B cell (primary cell): ENCODE measurements at regions not wholly inside any gene's neighbourhood (a gene's known extent, or its start where the extent isn't known, plus 50 kb on each side); places are given as distances from the start of the nearest gene placed in this dataset.
A peak's percentile ranks its signal among the peaks of the same experiment; 100 is the strongest.

Experiments
- ATAC-seq: fragments of 200-7000 bp; cut with Tn5 transposase; one replicate; pipeline ENCODE4 v1.10.0; 2021; ENCODE audit warnings: low read depth, mild to moderate bottlenecking, moderate number of reproducible peaks, moderate library complexity
- CTCF ChIA-PET: fragments of 350-600 bp; sonication (Branson Sonifier 250); formaldehyde crosslinking; loops from one replicate; lab custom pipeline; 2021; ENCODE audit warnings: antibody characterized with exemption, inconsistent platforms; lab: Charles Lee
- POLR2A ChIA-PET: fragments of 350-600 bp; sonication (Branson Sonifier 250); formaldehyde crosslinking; loops from one replicate; lab custom pipeline; 2021; ENCODE audit warnings: antibody characterized with exemption; lab: Charles Lee
- DNase-seq: peaks from one replicate; pipeline ENCODE4 v3.0.0; 2013
- H2AFZ ChIP-seq: 2 replicates; pipeline ENCODE4 v1.6.1; 2012; ENCODE audit warnings: mild to moderate bottlenecking, low read depth, low read length; ENCODE audit not compliant: insufficient read depth, poor library complexity, severe bottlenecking
- H3K27ac ChIP-seq, 2 donors: 1 replicate in 1 of 2; 2 replicates in 1 of 2; pipeline ENCODE4 v1.5.1; 2012 to 2013; ENCODE audit warnings: low read length in 2 of 2, mild to moderate bottlenecking in 2 of 2, moderate library complexity in 1 of 2
- H3K27me3 ChIP-seq, 4 experiments: fragments of 200-600 bp in 1 of 4; sonication (generic) in 1 of 4; replicated peaks in 1 of 4; 1 replicate in 2 of 4; 2 replicates in 2 of 4; pipeline versions ENCODE4 v1.6.1 to v1.7.0; 2013 to 2016; ENCODE audit warnings: low read length in 3 of 4, mild to moderate bottlenecking in 2 of 4, mixed read lengths in 1 of 4, moderate library complexity in 1 of 4; ENCODE audit not compliant: insufficient read depth in 4 of 4, control insufficient read depth in 3 of 4; ENCODE audit errors: control extremely low read depth in 1 of 4
- H3K36me3 ChIP-seq, 2 experiments: replicated peaks in 1 of 2; 1 replicate in 1 of 2; 2 replicates in 1 of 2; pipeline versions ENCODE4 v1.6.1 to v1.7.1; 2013; ENCODE audit warnings: low read length in 1 of 2; ENCODE audit not compliant: insufficient read depth in 2 of 2, control insufficient read depth in 1 of 2; ENCODE audit errors: control extremely low read depth in 1 of 2, extremely low read depth in 1 of 2
- H3K4me1 ChIP-seq, 2 donors: fragments of 200-600 bp in 1 of 2; sonication (generic) in 1 of 2; 1 replicate in 1 of 2; 2 replicates in 1 of 2; pipeline versions ENCODE4 v1.5.1 to v1.6.1; 2013 to 2017; ENCODE audit warnings: low read length in 2 of 2; ENCODE audit not compliant: control insufficient read depth in 2 of 2, insufficient read depth in 2 of 2
- H3K4me2 ChIP-seq: replicated peaks from 2 replicates; pipeline ENCODE3; 2012; ENCODE audit warnings: mild to moderate bottlenecking, low read depth, low read length; ENCODE audit not compliant: poor library complexity, severe bottlenecking
- H3K4me3 ChIP-seq, 5 experiments: fragments of 200-600 bp in 1 of 5; sonication (generic) in 1 of 5; 1 replicate in 3 of 5; 2 replicates in 2 of 5; pipeline versions ENCODE4 v1.5.1 to v1.7.0; 2011 to 2016; ENCODE audit warnings: low read length in 4 of 5, mild to moderate bottlenecking in 4 of 5, low read depth in 2 of 5, control low read depth in 1 of 5, moderate library complexity in 1 of 5; ENCODE audit not compliant: insufficient read depth in 1 of 5; ENCODE audit errors: control extremely low read depth in 1 of 5, extremely low read depth in 1 of 5
- H3K79me2 ChIP-seq: fragments of 200-600 bp; sonication (generic); one replicate; pipeline ENCODE4 v1.6.0; 2016; ENCODE audit warnings: low read length; ENCODE audit not compliant: control insufficient read depth, insufficient read depth
- H3K9ac ChIP-seq: fragments of 200-600 bp; sonication (generic); 2 replicates; pipeline ENCODE4 v1.6.1; 2017; ENCODE audit warnings: mild to moderate bottlenecking, low read length, moderate library complexity
- H3K9me3 ChIP-seq, 3 donors: one replicate each; pipeline versions ENCODE4 v1.6.1 to v1.7.1; 2013; ENCODE audit warnings: low read length in 2 of 3; ENCODE audit not compliant: control insufficient read depth in 2 of 3, insufficient read depth in 1 of 3; ENCODE audit errors: control extremely low read depth in 1 of 3
- H4K20me1 ChIP-seq: 2 replicates; pipeline ENCODE4 v1.6.0; 2012; ENCODE audit warnings: mild to moderate bottlenecking, low read length; ENCODE audit not compliant: insufficient read depth, control insufficient read depth, poor library complexity, severe bottlenecking
- H3K27ac Mint-ChIP-seq: one replicate; pipeline ENCODE4 v1.8.0; 2021; ENCODE audit warnings: mixed read lengths
- H3K27me3 Mint-ChIP-seq: one replicate; pipeline ENCODE4 v1.8.0; 2021; ENCODE audit warnings: mixed read lengths
- H3K4me1 Mint-ChIP-seq: one replicate; pipeline ENCODE4 v1.8.0; 2021; ENCODE audit warnings: mixed read lengths
- H3K4me3 Mint-ChIP-seq: one replicate; pipeline ENCODE4 v1.8.0; 2021; ENCODE audit warnings: mixed read lengths
- H3K9me3 Mint-ChIP-seq: one replicate; pipeline ENCODE4 v1.8.0; 2022; ENCODE audit warnings: mixed read lengths; ENCODE audit not compliant: insufficient read depth
- EZH2 ChIP-seq: IDR thresholded peaks from 2 replicates; pipeline ENCODE4 v1.6.1; 2012; ENCODE audit warnings: borderline replicate concordance, low read depth, mild to moderate bottlenecking, moderate library complexity, low read length; ENCODE audit not compliant: insufficient read depth, poor library complexity, severe bottlenecking
- WGBS: methylation state at CpG from one replicate; pipeline ENCODE4 v1.1.5; 2013; ENCODE audit warnings: missing lambda C conversion rate; ENCODE audit not compliant: insufficient coverage; 5-methylcytosine and 5-hydroxymethylcytosine counted together
- intact Hi-C: fragments of 100-400 bp; cut with micrococcal nuclease; formaldehyde crosslinking; loops from one replicate; pipeline ENCODE4 v1.10.0; 2022
- TF ChIP-seq, protein P1 (sequence below): fragments of 200-600 bp; IDR thresholded peaks from one replicate; pipeline ENCODE4 v1.8.0; 2022; ENCODE audit warnings: antibody characterized with exemption, mild to moderate bottlenecking

DNA sequence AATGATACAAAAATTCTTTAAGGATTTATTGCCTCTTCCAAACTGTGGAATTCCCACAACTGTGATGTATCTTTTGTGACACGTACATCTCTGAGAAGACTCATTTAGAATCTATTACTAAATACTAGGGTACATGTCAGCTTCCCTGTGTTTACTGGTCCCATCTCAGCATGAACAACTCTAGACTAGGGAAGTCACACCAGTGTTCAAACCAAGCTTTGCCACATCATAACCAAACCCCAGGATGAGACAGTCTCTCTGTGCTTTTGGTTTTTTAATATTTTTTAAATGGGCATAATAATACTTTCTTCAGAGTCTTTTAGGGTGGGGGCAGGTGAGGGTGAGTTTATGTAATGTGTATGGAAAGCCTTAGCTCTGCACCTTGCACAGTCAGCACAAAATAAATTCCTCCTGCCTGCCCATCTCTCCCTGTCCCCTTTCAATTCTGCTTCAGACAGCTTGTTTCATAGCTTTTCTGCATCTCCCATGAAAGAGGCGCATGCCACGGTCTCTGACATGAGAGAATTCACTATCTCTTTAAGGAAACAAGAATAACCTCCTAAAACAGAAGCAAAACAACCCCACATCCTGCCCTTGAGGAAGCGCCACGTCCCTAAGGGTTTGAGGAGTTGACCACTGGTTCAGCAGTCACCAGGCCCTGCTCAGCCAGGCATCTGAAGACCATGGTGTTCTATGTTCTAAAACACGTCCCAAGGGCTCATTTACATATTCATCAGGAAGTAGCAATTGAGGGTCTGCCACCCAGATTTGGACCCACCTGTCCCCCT, 174.5 kb downstream of the USP12 start:
- Mint-ChIP-seq H3K27ac (peak overlapping the region; percentile 42), H3K4me1 (peaks cover 62% of the 10 kb centered on the region), H3K4me3 (peak overlapping the region; percentile 77), H3K27me3 (no peaks in the 10 kb centered on the region), H3K9me3 (no peaks in the 10 kb centered on the region)
- H3K36me3 ChIP-seq: no peaks in the 10 kb centered on the region
- H3K27me3 ChIP-seq: no peaks in the 10 kb centered on the region
- peaks cover 37 to 45% of the 10 kb centered on the region in 2 donors for H3K4me1 ChIP-seq
- intact Hi-C loops: no loop called here
- CTCF ChIA-PET: interaction anchor here (0.6 to 3.0 kb wide), 7 partner anchors 11 to 365 kb away, joined by 3 to 29 read pairs (median 3); no protein-coding TSS in a partner anchor
- TF ChIP-seq, protein P1, sequence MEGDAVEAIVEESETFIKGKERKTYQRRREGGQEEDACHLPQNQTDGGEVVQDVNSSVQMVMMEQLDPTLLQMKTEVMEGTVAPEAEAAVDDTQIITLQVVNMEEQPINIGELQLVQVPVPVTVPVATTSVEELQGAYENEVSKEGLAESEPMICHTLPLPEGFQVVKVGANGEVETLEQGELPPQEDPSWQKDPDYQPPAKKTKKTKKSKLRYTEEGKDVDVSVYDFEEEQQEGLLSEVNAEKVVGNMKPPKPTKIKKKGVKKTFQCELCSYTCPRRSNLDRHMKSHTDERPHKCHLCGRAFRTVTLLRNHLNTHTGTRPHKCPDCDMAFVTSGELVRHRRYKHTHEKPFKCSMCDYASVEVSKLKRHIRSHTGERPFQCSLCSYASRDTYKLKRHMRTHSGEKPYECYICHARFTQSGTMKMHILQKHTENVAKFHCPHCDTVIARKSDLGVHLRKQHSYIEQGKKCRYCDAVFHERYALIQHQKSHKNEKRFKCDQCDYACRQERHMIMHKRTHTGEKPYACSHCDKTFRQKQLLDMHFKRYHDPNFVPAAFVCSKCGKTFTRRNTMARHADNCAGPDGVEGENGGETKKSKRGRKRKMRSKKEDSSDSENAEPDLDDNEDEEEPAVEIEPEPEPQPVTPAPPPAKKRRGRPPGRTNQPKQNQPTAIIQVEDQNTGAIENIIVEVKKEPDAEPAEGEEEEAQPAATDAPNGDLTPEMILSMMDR: no peak
- TF ChIP-seq EZH2: no peak
- 6% methylated on average over 3 of the region's 6 CpGs for WGBS
- peak overlapping the region in 3 of 5 experiments; percentile 28 to 45 (median 29) for H3K4me3 ChIP-seq
- POLR2A ChIA-PET: interaction anchor here (0.6 kb wide), 1 partner anchor 1142 kb away, joined by 3 read pairs; no protein-coding TSS in a partner anchor
- ATAC-seq (peak; percentile 85), DNase-seq (peak; percentile 43)
- H2AFZ ChIP-seq: peak overlapping the region; percentile 61
- H3K9me3 ChIP-seq: peaks cover 0 to 5% (median 0%) of the 10 kb centered on the region in 3 donors
- H3K79me2 ChIP-seq: no peaks in the 10 kb centered on the region
- peak overlapping the region; percentile 77 for H3K4me2 ChIP-seq
- H3K9ac ChIP-seq: peak overlapping the region; percentile 55
- no peaks in the 10 kb centered on the region for H4K20me1 ChIP-seq
- H3K27ac ChIP-seq: peak overlapping the region in 1 of 2 donors; percentile 48

DNA sequence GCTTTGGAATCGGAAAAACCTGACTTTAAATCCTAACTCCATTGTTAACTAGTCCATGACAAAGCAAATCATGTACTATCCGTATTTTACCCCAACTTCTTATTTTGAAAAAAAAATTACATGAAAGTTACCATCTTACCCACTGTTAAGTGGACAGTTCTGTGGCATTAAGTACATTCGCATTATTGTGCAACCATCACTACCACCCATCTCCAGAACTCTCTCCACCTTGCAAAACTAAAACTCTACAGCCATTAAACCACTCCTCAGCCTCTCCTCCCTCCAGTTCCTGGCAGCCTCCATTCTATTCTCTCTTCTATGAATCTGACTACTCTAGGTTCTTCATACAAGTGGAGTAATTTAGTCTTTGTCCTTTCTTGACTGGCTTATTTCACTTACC, 176.5 kb downstream of the USP12 start:
- Histone ChIP-seq H4K20me1 (no peaks in the 10 kb centered on the region), H3K9me3 (no peaks in the 10 kb centered on the region), H3K36me3 (no peaks in the 10 kb centered on the region), H3K27ac (no peak overlapping the region), H3K4me3 (no peak overlapping the region), H3K4me1 (peaks cover 26 to 30% of the 10 kb centered on the region in 2 donors), H3K9ac (no peak overlapping the region), H3K4me2 (no peak overlapping the region), H3K79me2 (no peaks in the 10 kb centered on the region), H2AFZ (no peak overlapping the region), H3K27me3 (no peaks in the 10 kb centered on the region)
- ChIA-PET POLR2A (no interaction called here), CTCF (interaction anchor here (1.4 kb wide), 1 partner anchor 14 kb away, joined by 3 read pairs; no protein-coding TSS in a partner anchor)
- intact Hi-C loops: no loop called here
- DNase-seq (no peak), ATAC-seq (no peak)
- Mint-ChIP-seq H3K4me1 (peaks cover 43% of the 10 kb centered on the region), H3K27ac (no peak overlapping the region), H3K4me3 (no peak overlapping the region), H3K27me3 (peaks cover 5% of the 10 kb centered on the region), H3K9me3 (no peaks in the 10 kb centered on the region)
- TF ChIP-seq, protein P1: no peak
- no peak for TF ChIP-seq EZH2
- WGBS: 94% methylated on average over 3 of the region's 3 CpGs
